OCI-M2 (cell line): ENCODE measurements at regions not wholly inside any gene's neighbourhood (a gene's known extent, or its start where the extent isn't known, plus 50 kb on each side); places are given as distances from the start of the nearest gene placed in this dataset.
"Not testable (repeated sequence)": the region's sequence is repeated elsewhere in the genome, so short reads cannot be mapped to it uniquely, and the experiment has no call there.

Experiments used
- DNase-seq: peaks from one replicate; lab custom pipeline; 2025; ENCODE audit not compliant: unreplicated experiment; lab: John Stamatoyannopoulos, UW

- no peak for DNase-seq
Observed at GRCh38 chr18:1394966-1395365, 490.3 kb downstream of the ADCYAP1 start.

- no peak for DNase-seq
Observed at GRCh38 chr18:1408376-1408775, 503.7 kb downstream of the ADCYAP1 start.

- DNase-seq, result no peak
Observed at GRCh38 chr18:1412655-1413322, 508.1 kb downstream of the ADCYAP1 start.

- DNase-seq, result no peak
Observed at GRCh38 chr18:1413323-1413675, 508.6 kb downstream of the ADCYAP1 start.

GRCh38 chr18:1416074-1416473 is 511.4 kb downstream of the ADCYAP1 start:
- DNase-seq, result no peak

- DNase-seq, result no peak
Observed at GRCh38 chr18:1421502-1421901, 516.8 kb downstream of the ADCYAP1 start.

- no peak for DNase-seq
Observed at GRCh38 chr18:1422634-1423033, 518.0 kb downstream of the ADCYAP1 start.

GRCh38 chr18:1425679-1426078 is 521.0 kb downstream of the ADCYAP1 start:
- DNase-seq, result no peak

- no peak for DNase-seq
Observed at GRCh38 chr18:1435487-1435886, 530.8 kb downstream of the ADCYAP1 start.

- DNase-seq, result no peak
Observed at GRCh38 chr18:1436199-1436598, 531.5 kb downstream of the ADCYAP1 start.

GRCh38 chr18:1438458-1438910 is 533.8 kb downstream of the ADCYAP1 start:
- DNase-seq, result no peak

- no peak for DNase-seq
Observed at GRCh38 chr18:1438967-1439366, 534.3 kb downstream of the ADCYAP1 start.

GRCh38 chr18:1444062-1444461 is 539.4 kb downstream of the ADCYAP1 start:
- not testable (repeated sequence) for DNase-seq

GRCh38 chr18:1446765-1447164 is 542.1 kb downstream of the ADCYAP1 start:
- DNase-seq, result no peak

GRCh38 chr18:1452821-1453220 is 548.1 kb downstream of the ADCYAP1 start:
- DNase-seq, result no peak

- DNase-seq, result no peak
Observed at GRCh38 chr18:1455605-1456004, 550.9 kb downstream of the ADCYAP1 start.

GRCh38 chr18:1458547-1458946 is 553.9 kb downstream of the ADCYAP1 start:
- no peak for DNase-seq

- DNase-seq, result no peak
Observed at GRCh38 chr18:1463981-1464380, 559.3 kb downstream of the ADCYAP1 start.

- DNase-seq, result no peak
Observed at GRCh38 chr18:1464444-1465217, 560.0 kb downstream of the ADCYAP1 start.

GRCh38 chr18:1466035-1466434 is 561.4 kb downstream of the ADCYAP1 start:
- DNase-seq, result no peak

- no peak for DNase-seq
Observed at GRCh38 chr18:1467461-1467964, 562.8 kb downstream of the ADCYAP1 start.

- DNase-seq, result no peak
Observed at GRCh38 chr18:1468550-1468949, 563.9 kb downstream of the ADCYAP1 start.
